Adrenal gland (tissue), 5 donors: ENCODE measurements at regions not wholly inside any gene's neighbourhood (a gene's known extent, or its start where the extent isn't known, plus 50 kb on each side); places are given as distances from the start of the nearest gene placed in this dataset.

ENCODE experiments used
- POLR2A ChIP-seq, 2 donors: fragments of 450-650 bp; IDR thresholded peaks; one replicate each; pipeline ENCODE4 v1.6.1; 2017; ENCODE audit warnings: antibody characterized with exemption in 2 of 2, mild to moderate bottlenecking in 2 of 2, moderate library complexity in 1 of 2
- TF ChIP-seq, protein P1 (sequence below), 6 experiments: fragments of 450-650 bp in 4 of 6; fragments of 200-600 bp in 2 of 6; sonication (generic) in 1 of 6; IDR thresholded peaks; 1 replicate in 5 of 6; 2 replicates in 1 of 6; pipeline versions ENCODE4 v1.5.1 to v1.8.0; 2016 to 2021; ENCODE audit warnings: antibody characterized with exemption in 6 of 6, mild to moderate bottlenecking in 2 of 6, moderate library complexity in 1 of 6
- donor health status: DM: no; HTN: no; CAD: no.

DNA sequence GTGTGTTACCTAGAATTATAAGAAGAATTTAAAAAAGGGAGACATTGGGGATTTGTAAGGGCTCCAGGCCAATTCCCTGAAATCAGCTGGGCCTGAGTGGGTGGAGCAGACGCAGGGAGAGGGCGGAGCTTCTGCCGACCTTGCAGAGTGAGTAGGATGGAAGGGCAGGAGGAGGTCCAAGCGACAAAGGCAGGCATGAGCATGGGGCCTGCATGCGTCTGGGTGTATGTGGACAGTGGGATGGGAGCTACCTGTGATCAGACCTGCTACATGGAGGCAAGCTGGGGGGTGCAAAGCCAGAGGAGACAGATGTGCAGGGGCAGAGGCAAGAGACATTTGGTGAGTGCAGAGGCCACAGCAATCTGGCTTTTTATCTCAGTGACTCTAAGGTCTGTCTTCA, 105.3 kb upstream of the OLIG2 start:
- TF ChIP-seq, protein P1, sequence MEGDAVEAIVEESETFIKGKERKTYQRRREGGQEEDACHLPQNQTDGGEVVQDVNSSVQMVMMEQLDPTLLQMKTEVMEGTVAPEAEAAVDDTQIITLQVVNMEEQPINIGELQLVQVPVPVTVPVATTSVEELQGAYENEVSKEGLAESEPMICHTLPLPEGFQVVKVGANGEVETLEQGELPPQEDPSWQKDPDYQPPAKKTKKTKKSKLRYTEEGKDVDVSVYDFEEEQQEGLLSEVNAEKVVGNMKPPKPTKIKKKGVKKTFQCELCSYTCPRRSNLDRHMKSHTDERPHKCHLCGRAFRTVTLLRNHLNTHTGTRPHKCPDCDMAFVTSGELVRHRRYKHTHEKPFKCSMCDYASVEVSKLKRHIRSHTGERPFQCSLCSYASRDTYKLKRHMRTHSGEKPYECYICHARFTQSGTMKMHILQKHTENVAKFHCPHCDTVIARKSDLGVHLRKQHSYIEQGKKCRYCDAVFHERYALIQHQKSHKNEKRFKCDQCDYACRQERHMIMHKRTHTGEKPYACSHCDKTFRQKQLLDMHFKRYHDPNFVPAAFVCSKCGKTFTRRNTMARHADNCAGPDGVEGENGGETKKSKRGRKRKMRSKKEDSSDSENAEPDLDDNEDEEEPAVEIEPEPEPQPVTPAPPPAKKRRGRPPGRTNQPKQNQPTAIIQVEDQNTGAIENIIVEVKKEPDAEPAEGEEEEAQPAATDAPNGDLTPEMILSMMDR (IDR thresholded peaks at IDR 0.05), result no peak
- no peak for TF ChIP-seq POLR2A (IDR thresholded peaks at IDR 0.05)
